Naive thymus-derived CD4-positive, alpha-beta T cell (primary cell): ENCODE measurements at regions not wholly inside any gene's neighbourhood (a gene's known extent, or its start where the extent isn't known, plus 50 kb on each side); places are given as distances from the start of the nearest gene placed in this dataset.

Source experiments
- ATAC-seq: fragments of 150-1000 bp; cut with Tn5 transposase; 2 replicates; pipeline ENCODE4 v1.10.0; 2021; ENCODE audit warnings: mild to moderate bottlenecking, moderate library complexity
- CTCF ChIA-PET: fragments of 350-600 bp; sonication (Branson Sonifier 250); formaldehyde crosslinking; loops from one replicate; lab custom pipeline; 2021; ENCODE audit warnings: antibody characterized with exemption; lab: Charles Lee
- POLR2A ChIA-PET: fragments of 350-600 bp; sonication (Branson Sonifier 250); formaldehyde crosslinking; loops from one replicate; lab custom pipeline; 2021; ENCODE audit warnings: antibody characterized with exemption, inconsistent platforms; lab: Charles Lee
- DNase-seq, 9 donors: peaks; one replicate each; pipeline versions ENCODE4 v3.0.0 to v3.0.0-alpha.2; 2020 to 2022; ENCODE audit warnings: mixed read lengths in 1 of 9
- H3K27ac ChIP-seq: one replicate; pipeline ENCODE4 v1.7.0; 2013; ENCODE audit warnings: mild to moderate bottlenecking, low read depth, low read length, moderate library complexity
- H3K27me3 ChIP-seq, 2 donors: one replicate each; pipeline ENCODE4 v1.7.0; 2013; ENCODE audit warnings: low read length in 2 of 2, mild to moderate bottlenecking in 2 of 2, moderate library complexity in 2 of 2; ENCODE audit not compliant: control insufficient read depth in 2 of 2, insufficient read depth in 2 of 2
- H3K36me3 ChIP-seq, 3 experiments: 1 replicate in 2 of 3; 2 replicates in 1 of 3; pipeline ENCODE4 v1.7.0; 2013; ENCODE audit warnings: low read length in 3 of 3, mild to moderate bottlenecking in 3 of 3, moderate library complexity in 1 of 3; ENCODE audit not compliant: insufficient read depth in 3 of 3, control insufficient read depth in 2 of 3
- H3K4me1 ChIP-seq, 2 donors: one replicate each; pipeline ENCODE4 v1.7.0; 2013; ENCODE audit warnings: low read length in 2 of 2, mild to moderate bottlenecking in 2 of 2, moderate library complexity in 1 of 2; ENCODE audit not compliant: control insufficient read depth in 2 of 2, insufficient read depth in 2 of 2
- H3K4me3 ChIP-seq: 2 replicates; pipeline ENCODE4 v1.7.0; 2013; ENCODE audit warnings: mild to moderate bottlenecking, low read length
- H3K9me3 ChIP-seq, 3 experiments: 1 replicate in 2 of 3; 2 replicates in 1 of 3; pipeline ENCODE4 v1.7.0; 2013; ENCODE audit warnings: low read length in 3 of 3; ENCODE audit not compliant: control insufficient read depth in 2 of 3
- H3K27ac Mint-ChIP-seq, 9 donors: one replicate each; pipeline ENCODE4 v1.8.0; 2020 to 2022; ENCODE audit warnings: mixed read lengths in 9 of 9, mild to moderate bottlenecking in 8 of 9, moderate library complexity in 5 of 9, inconsistent platforms in 2 of 9
- H3K27me3 Mint-ChIP-seq, 5 donors: one replicate each; pipeline ENCODE4 v1.8.0; 2021 to 2022; ENCODE audit warnings: mixed read lengths in 5 of 5, mild to moderate bottlenecking in 1 of 5
- H3K36me3 Mint-ChIP-seq, 5 donors: one replicate each; pipeline ENCODE4 v1.8.0; 2020 to 2022; ENCODE audit warnings: mixed read lengths in 5 of 5, mild to moderate bottlenecking in 3 of 5, inconsistent platforms in 1 of 5
- H3K4me1 Mint-ChIP-seq, 7 donors: one replicate each; pipeline ENCODE4 v1.8.0; 2020 to 2022; ENCODE audit warnings: mixed read lengths in 7 of 7, mild to moderate bottlenecking in 3 of 7, inconsistent platforms in 1 of 7
- H3K4me3 Mint-ChIP-seq, 10 donors: one replicate each; pipeline ENCODE4 v1.8.0; 2020 to 2022; ENCODE audit warnings: mild to moderate bottlenecking in 10 of 10, mixed read lengths in 10 of 10, moderate library complexity in 6 of 10, inconsistent platforms in 2 of 10
- H3K9me3 Mint-ChIP-seq, 11 donors: one replicate each; pipeline ENCODE4 v1.8.0; 2020 to 2022; ENCODE audit warnings: mixed read lengths in 11 of 11, mild to moderate bottlenecking in 4 of 11, inconsistent platforms in 1 of 11, moderate library complexity in 1 of 11
- intact Hi-C, 2 donors: fragments of 100-400 bp; cut with micrococcal nuclease; formaldehyde crosslinking; loops; one replicate each; pipeline ENCODE4 v1.15.1; 2023

- Mint-ChIP-seq H3K27ac (no peak overlapping the region), H3K36me3 (no peaks in the 10 kb centered on the region), H3K4me3 (no peak overlapping the region), H3K27me3 (peaks cover 0 to 6% (median 0%) of the 10 kb centered on the region in 5 donors), H3K4me1 (peaks cover 0 to 1% (median 0%) of the 10 kb centered on the region in 7 donors), H3K9me3 (peaks cover 0 to 4% (median 0%) of the 10 kb centered on the region in 11 donors)
- Histone ChIP-seq H3K4me3 (no peak overlapping the region), H3K4me1 (no peaks in the 10 kb centered on the region), H3K27me3 (no peaks in the 10 kb centered on the region), H3K9me3 (no peaks in the 10 kb centered on the region), H3K36me3 (no peaks in the 10 kb centered on the region), H3K27ac (no peak overlapping the region)
- ATAC-seq (no peak), DNase-seq (peak in 1 of 9 donors; percentile 12)
- intact Hi-C loops, result no loop called here
- CTCF ChIA-PET, result no interaction called here
- POLR2A ChIA-PET, result no interaction called here
These were observed 172.8 kb upstream of the PMEPA1 start for GRCh38 chr20:57882451-57883161.

- H3K9me3 ChIP-seq, result no peaks in the 10 kb centered on the region
These were observed 171.9 kb upstream of the PMEPA1 start for GRCh38 chr20:57881466-57882385.

GRCh38 chr20:57880571-57880892 is 170.7 kb upstream of the PMEPA1 start:
- intact Hi-C loops, result no loop called here
- H3K4me3 ChIP-seq, result no peak overlapping the region
- POLR2A ChIA-PET, result no interaction called here
- no peak for ATAC-seq
- no peaks in the 10 kb centered on the region for H3K36me3 ChIP-seq
- CTCF ChIA-PET, result no interaction called here
- H3K27me3 ChIP-seq, result no peaks in the 10 kb centered on the region
- Mint-ChIP-seq H3K27me3 (peaks cover 0 to 6% (median 0%) of the 10 kb centered on the region in 5 donors), H3K9me3 (no peaks in the 10 kb centered on the region), H3K4me3 (no peak overlapping the region), H3K4me1 (peaks cover 0 to 1% (median 0%) of the 10 kb centered on the region in 7 donors), H3K36me3 (no peaks in the 10 kb centered on the region), H3K27ac (no peak overlapping the region)
- H3K27ac ChIP-seq, result no peak overlapping the region
- no peaks in the 10 kb centered on the region for H3K4me1 ChIP-seq
- H3K9me3 ChIP-seq, result no peaks in the 10 kb centered on the region
- DNase-seq, result no peak

More at GRCh38 chr20:57881466-57882385, 171.9 kb upstream of the PMEPA1 start:
- no peak overlapping the region for H3K4me3 ChIP-seq
- Mint-ChIP-seq H3K9me3 (no peaks in the 10 kb centered on the region), H3K4me3 (no peak overlapping the region), H3K36me3 (no peaks in the 10 kb centered on the region), H3K27me3 (peaks cover 0 to 6% (median 0%) of the 10 kb centered on the region in 5 donors), H3K27ac (no peak overlapping the region), H3K4me1 (peaks cover 0 to 1% (median 0%) of the 10 kb centered on the region in 7 donors)
- POLR2A ChIA-PET, result no interaction called here
- H3K27ac ChIP-seq, result no peak overlapping the region
- no peaks in the 10 kb centered on the region for H3K36me3 ChIP-seq
- intact Hi-C loops, result no loop called here
- ATAC-seq (no peak), DNase-seq (peak in 1 of 9 donors; percentile 8)
- CTCF ChIA-PET, result no interaction called here
- no peaks in the 10 kb centered on the region for H3K27me3 ChIP-seq
- H3K4me1 ChIP-seq, result no peaks in the 10 kb centered on the region

GRCh38 chr20:57879779-57880570 is 170.2 kb upstream of the PMEPA1 start:
- ChIA-PET POLR2A (no interaction called here), CTCF (interaction anchor here (0.7 kb wide), 1 partner anchor 13 kb away, joined by 5 read pairs; no protein-coding TSS in a partner anchor)
- no peaks in the 10 kb centered on the region for H3K9me3 Mint-ChIP-seq
- no peaks in the 10 kb centered on the region for H3K9me3 ChIP-seq
- H3K4me3 ChIP-seq, result no peak overlapping the region
- ATAC-seq (no peak), DNase-seq (no peak)
- no peaks in the 10 kb centered on the region for H3K36me3 Mint-ChIP-seq
- peaks cover 0 to 1% (median 0%) of the 10 kb centered on the region in 7 donors for H3K4me1 Mint-ChIP-seq
- intact Hi-C loops, result no loop called here
- no peaks in the 10 kb centered on the region for H3K4me1 ChIP-seq
- no peak overlapping the region for H3K27ac Mint-ChIP-seq
- peaks cover 0 to 6% (median 0%) of the 10 kb centered on the region in 5 donors for H3K27me3 Mint-ChIP-seq
- no peak overlapping the region for H3K27ac ChIP-seq
- no peaks in the 10 kb centered on the region for H3K27me3 ChIP-seq
- no peaks in the 10 kb centered on the region for H3K36me3 ChIP-seq
- H3K4me3 Mint-ChIP-seq, result no peak overlapping the region

GRCh38 chr20:57879437-57879778 is 169.6 kb upstream of the PMEPA1 start:
- ATAC-seq, result no peak
- Mint-ChIP-seq H3K4me3 (no peak overlapping the region), H3K4me1 (peaks cover 0 to 1% (median 0%) of the 10 kb centered on the region in 7 donors), H3K9me3 (no peaks in the 10 kb centered on the region), H3K36me3 (no peaks in the 10 kb centered on the region), H3K27ac (no peak overlapping the region), H3K27me3 (peaks cover 0 to 6% (median 0%) of the 10 kb centered on the region in 5 donors)
- H3K9me3 ChIP-seq, result no peaks in the 10 kb centered on the region
- no peak for DNase-seq
- H3K27ac ChIP-seq, result no peak overlapping the region
- CTCF ChIA-PET, result no interaction called here
- no peaks in the 10 kb centered on the region for H3K4me1 ChIP-seq
- no peaks in the 10 kb centered on the region for H3K36me3 ChIP-seq
- intact Hi-C loops, result no loop called here
- H3K4me3 ChIP-seq, result no peak overlapping the region
- no peaks in the 10 kb centered on the region for H3K27me3 ChIP-seq
- POLR2A ChIA-PET, result no interaction called here

- no peak for ATAC-seq
- Histone ChIP-seq H3K4me3 (no peak overlapping the region), H3K27ac (no peak overlapping the region), H3K4me1 (no peaks in the 10 kb centered on the region), H3K27me3 (no peaks in the 10 kb centered on the region), H3K9me3 (no peaks in the 10 kb centered on the region), H3K36me3 (no peaks in the 10 kb centered on the region)
- CTCF ChIA-PET, result no interaction called here
- H3K27ac Mint-ChIP-seq, result no peak overlapping the region
- no peak for DNase-seq
- POLR2A ChIA-PET, result no interaction called here
- intact Hi-C loops, result no loop called here
- no peaks in the 10 kb centered on the region for H3K36me3 Mint-ChIP-seq
- no peak overlapping the region for H3K4me3 Mint-ChIP-seq
- H3K9me3 Mint-ChIP-seq, result no peaks in the 10 kb centered on the region
- H3K4me1 Mint-ChIP-seq, result peaks cover 0 to under 1% (median 0%) of the 10 kb centered on the region in 7 donors
- peaks cover 0 to 6% (median 0%) of the 10 kb centered on the region in 5 donors for H3K27me3 Mint-ChIP-seq
These were observed 169.1 kb upstream of the PMEPA1 start for GRCh38 chr20:57878786-57879424.
